HL-60 (cell line): ENCODE measurements at regions not wholly inside any gene's neighbourhood (a gene's known extent, or its start where the extent isn't known, plus 50 kb on each side); places are given as distances from the start of the nearest gene placed in this dataset.

Experiments
- DNase-seq, 2 experiments: peaks; one replicate each; pipeline ENCODE4 v3.0.0-alpha.2; 2010 to 2020; ENCODE audit warnings: low read depth in 1 of 2, low spot score in 1 of 2
- H3K27ac ChIP-seq: fragments of 250-450 bp; sonication (Bioruptor Pico); replicated peaks from 2 replicates; pipeline ENCODE4 v1.5.1; 2020; ENCODE audit warnings: mild to moderate bottlenecking, moderate library complexity
- H3K27me3 ChIP-seq: fragments of 250-450 bp; sonication (Bioruptor Pico); 2 replicates; pipeline ENCODE4 v1.5.1; 2021; ENCODE audit warnings: mild to moderate bottlenecking, moderate library complexity; ENCODE audit not compliant: insufficient read depth, poor library complexity, severe bottlenecking
- H3K4me3 ChIP-seq: replicated peaks from 2 replicates; pipeline ENCODE4 v1.5.1; 2011; ENCODE audit warnings: mild to moderate bottlenecking, control low read depth, low read length; ENCODE audit not compliant: insufficient read depth
- CTCF ChIP-seq: IDR thresholded peaks from one replicate; pipeline ENCODE4 v1.5.1; 2011; ENCODE audit warnings: low read length, control low read depth, inconsistent platforms; ENCODE audit not compliant: insufficient read depth
- GABPA ChIP-seq: IDR thresholded peaks from 2 replicates; pipeline ENCODE4 v1.6.1; 2012; ENCODE audit warnings: low read depth
- POLR2AphosphoS5 ChIP-seq: IDR thresholded peaks from 2 replicates; pipeline ENCODE4 v1.6.1; 2012; ENCODE audit warnings: low read depth
- REST ChIP-seq: IDR thresholded peaks from 2 replicates; pipeline ENCODE4 v1.6.1; 2012; ENCODE audit warnings: low read depth; ENCODE audit not compliant: insufficient replicate concordance
- SPI1 ChIP-seq: IDR thresholded peaks from 2 replicates; pipeline ENCODE4 v1.6.1; 2012; ENCODE audit warnings: low read depth, mild to moderate bottlenecking, borderline replicate concordance

DNA sequence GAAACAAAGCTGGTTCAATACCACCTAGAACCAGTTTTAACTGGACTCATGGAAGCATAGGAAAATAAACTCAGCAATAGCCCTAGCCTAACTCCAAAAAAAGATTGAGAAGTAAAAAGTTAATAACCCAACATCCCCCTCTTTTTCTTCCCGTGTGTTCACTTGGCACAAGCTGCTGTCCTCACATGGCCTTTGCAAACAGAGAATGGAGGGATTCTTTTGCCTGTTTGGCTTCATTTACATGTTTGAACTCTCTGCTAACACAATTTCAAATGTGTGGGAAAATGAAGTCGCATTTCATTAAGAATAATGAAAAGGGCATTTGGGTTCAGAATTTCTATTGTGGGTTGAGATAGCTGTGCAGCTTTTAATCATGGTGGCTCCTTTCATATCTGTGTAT lies 589.2 kb upstream of the LRRTM1 start:
- Histone ChIP-seq H3K27ac (no peak overlapping the region), H3K27me3 (no peaks in the 10 kb centered on the region), H3K4me3 (no peak overlapping the region)
- DNase-seq: no peak
- no peak for TF ChIP-seq SPI1
- TF ChIP-seq POLR2AphosphoS5: no peak
- no peak for TF ChIP-seq REST
- TF ChIP-seq GABPA: no peak
- TF ChIP-seq CTCF: no peak

- TF ChIP-seq REST: no peak
- TF ChIP-seq POLR2AphosphoS5: no peak
- TF ChIP-seq CTCF: no peak
- TF ChIP-seq SPI1: no peak
- TF ChIP-seq GABPA: no peak
- Histone ChIP-seq H3K4me3 (no peak overlapping the region), H3K27me3 (no peaks in the 10 kb centered on the region), H3K27ac (no peak overlapping the region)
- DNase-seq: no peak
Measured at GRCh38 chr2:80889009-80889408, 584.5 kb upstream of the LRRTM1 start.

- Histone ChIP-seq H3K4me3 (no peak overlapping the region), H3K27ac (no peak overlapping the region), H3K27me3 (no peaks in the 10 kb centered on the region)
- TF ChIP-seq REST (no peak), CTCF (no peak), POLR2AphosphoS5 (no peak), SPI1 (no peak), GABPA (no peak)
- no peak for DNase-seq
Measured at GRCh38 chr2:80887841-80888378, 583.4 kb upstream of the LRRTM1 start.
